ENCODE measurements at regions not wholly inside any gene's neighbourhood (a gene's known extent, or its start where the extent isn't known, plus 50 kb on each side); places are given as distances from the start of the nearest gene placed in this dataset.
"Not testable (repeated sequence)": the region's sequence is repeated elsewhere in the genome, so short reads cannot be mapped to it uniquely, and the experiment has no call there.

DNA sequence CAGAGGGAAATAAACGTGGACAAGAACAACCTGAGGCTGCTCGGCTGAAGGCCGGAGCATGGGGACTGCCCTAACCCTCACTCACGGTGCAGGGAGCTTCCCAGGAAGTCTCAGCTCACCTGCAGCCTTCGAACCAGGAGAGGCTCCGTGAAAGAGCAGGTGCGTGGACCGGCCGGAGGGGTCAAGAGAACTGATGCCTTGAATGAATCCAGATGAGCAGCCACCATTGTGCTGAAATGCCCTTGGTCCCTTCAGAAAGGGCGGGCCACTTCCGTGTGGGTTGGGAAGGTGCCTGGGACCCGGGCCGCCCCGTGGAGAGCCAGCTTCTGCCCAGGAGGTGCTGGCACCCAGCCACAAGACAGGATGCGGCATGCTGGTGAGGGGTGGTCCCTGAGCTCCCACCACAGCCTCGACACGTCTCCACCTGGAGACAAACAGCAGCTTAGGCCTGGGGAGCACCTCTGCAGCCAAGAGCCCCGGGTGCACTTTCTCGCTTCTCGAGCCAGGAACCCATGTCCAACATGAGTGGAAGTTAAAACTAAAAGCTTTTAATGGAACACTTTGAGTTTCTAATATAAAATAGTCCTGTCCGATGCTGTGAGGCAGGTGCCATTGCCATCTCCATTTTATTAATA is 83.5 kb downstream of the TTLL2 start:
- intact Hi-C loops (cut with micrococcal nuclease) = no loop called here

GRCh38 chr6:167409079-167409478 is 84.2 kb downstream of the TTLL2 start:
- intact Hi-C loops (cut with micrococcal nuclease) = no loop called here

DNA sequence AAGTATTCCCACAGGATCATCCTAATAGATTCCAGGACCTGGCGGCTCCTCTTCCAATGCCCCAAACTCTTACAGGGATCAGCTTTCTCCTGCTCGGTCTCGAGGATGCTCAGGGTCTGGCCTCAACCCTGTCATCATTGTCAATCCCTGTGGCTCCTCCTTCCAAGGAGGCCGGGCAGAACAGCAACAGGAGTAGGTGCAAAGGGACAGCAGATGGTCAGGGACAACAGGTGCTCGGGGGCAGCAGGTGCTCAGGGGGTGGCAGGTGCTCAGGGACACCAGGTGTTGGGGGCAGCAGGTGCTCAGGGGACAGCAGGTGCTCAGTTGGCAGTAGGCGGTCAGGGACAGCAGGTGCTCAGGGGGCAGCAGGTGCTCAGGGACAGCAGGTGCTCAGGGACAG is 84.8 kb downstream of the TTLL2 start:
- intact Hi-C loops (cut with micrococcal nuclease) = no loop called here

DNA sequence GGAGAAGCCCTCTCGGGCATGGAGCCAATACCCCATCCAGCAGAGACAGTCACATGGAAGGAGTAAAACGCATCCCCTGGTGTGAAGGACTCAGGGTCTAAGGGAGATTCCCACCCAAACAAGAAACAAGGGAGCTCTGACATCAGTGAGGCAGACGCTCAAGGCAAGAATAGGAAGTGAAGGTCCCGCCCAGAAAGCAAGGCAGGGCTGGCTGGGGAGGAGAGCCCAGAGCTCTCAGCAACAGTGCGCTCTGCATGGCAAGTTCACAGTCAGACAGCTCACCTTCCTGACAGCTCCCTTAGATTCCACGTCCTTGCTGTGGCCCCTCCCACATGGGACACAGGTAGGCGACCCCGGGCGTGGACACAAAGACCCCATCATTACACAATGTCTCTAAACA is 85.6 kb downstream of the TTLL2 start:
- intact Hi-C loops (cut with micrococcal nuclease) = no loop called here

DNA sequence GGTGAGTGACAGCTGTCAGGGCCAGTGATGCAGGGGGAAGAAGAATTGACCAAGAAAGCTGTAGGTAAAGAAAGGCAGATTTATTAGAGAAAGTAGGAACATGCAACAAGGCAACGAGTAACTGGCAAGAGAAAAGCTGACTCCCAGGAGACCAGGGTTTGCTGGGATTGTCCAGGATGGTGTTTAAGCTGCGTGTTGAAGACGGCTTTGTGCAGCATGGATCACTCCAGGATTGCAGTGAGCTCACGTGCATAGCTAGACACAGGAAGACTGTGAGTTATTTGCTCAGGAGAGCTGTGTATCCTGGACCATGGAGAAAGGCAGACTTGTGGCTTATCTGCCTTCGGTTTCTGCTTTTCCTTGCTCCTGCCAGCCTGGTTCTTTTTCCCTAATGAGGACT is 87.6 kb downstream of the TTLL2 start:
- intact Hi-C loops (cut with micrococcal nuclease) = no loop called here

GRCh38 chr6:167415441-167415961 is 90.6 kb downstream of the TTLL2 start:
- intact Hi-C loops (cut with micrococcal nuclease) = no loop called here

DNA sequence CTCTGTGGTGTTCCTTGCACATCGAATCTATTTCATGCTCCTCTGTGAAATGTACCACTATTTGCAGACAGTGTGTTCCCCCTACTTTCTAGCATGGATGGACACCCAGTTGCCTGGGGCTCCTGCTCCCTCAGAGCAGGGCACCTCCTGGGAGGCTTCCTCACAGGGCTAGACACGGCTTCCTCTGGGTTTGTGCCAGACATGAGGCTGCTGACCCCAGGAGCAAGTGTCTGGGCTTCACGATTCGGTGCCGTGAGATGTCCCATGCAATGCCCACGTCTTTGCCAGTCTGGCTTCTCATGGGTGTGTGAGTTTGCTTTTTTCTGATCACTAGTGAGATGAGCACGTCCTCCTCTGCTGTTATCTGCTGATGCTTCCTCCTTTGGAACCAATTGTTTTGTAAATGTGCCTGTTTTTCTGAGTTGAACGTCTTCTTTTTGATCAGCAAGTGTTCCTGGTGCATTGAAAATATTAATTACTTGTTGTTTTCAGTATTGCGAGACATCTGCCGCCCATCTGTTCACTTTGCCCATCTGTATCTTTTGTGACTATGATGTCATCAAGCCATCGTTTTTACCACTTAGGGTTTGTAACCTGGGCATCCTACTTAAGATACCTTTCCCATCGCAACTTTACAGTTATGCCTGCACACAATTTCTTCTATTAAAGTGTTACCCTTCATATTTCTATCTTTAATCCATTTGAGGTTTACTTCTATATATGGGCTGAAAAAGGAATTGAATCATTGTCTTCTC is 92.0 kb downstream of the TTLL2 start:
- intact Hi-C loops (cut with micrococcal nuclease) = no loop called here

DNA sequence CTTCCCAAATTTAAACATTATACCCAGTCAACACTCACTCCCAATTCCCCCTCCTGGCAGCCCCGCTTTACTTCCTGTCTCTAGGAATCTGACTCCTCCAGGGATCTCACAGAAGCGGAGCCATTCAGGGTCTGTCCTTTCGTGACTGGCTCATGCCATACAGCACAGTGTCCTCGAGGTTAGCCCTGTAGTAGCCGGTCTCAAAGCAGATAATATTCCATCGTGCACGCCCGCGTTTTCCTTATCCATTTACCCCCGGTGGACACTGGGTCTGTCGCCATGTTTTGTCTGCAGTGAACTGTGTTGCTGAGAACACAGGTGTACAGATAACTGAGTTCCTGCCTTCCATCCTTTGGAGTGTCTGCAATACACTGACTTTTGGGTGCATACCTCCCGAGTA is 95.3 kb downstream of the TTLL2 start:
- intact Hi-C loops (cut with micrococcal nuclease) = no loop called here

DNA sequence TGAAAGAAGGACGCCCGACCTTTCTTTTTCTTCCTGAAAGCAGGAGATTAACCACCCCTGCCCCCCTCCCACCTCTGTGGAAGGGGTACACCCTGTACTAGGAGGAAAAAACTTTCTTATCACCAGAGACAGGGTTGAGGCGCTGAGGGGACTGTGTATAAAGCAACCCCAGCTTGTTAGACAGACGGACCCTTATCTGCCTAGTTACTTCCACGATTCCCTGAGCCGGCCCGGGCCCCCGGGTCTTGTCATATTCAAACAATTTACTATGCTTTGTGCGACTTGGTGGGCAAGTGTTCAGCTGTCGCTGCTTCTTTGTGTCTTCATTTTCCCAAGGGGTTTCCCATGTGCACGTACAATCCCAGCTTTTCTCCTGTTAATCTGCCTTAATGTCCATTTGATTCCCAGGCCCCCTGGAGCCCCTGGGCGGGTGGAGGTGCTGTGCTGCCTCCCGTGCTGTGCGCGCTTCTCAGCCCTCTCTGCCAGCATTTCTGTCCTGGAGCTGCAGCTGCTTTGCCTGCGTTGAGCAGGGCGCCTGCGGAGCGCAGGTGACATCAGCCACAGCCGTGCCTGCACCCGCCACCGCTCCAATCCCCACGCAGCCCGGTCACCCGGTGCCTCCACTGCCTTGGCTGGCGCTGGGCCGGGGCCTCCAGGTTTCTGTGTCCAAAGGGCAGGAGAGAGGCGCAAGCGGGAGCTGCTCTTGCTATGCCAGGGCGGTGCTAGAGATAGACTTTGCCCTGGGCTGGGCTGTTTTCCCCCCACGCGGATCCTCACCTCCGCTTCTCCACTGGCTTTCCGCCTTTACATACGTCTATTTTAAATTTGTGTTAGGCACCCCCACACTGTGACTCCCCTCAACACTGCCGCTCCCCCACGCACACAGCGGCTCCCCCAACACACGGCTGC is 96.2 kb downstream of the TTLL2 start:
- intact Hi-C loops (cut with micrococcal nuclease) = no loop called here

GRCh38 chr6:167421944-167422343 is 97.1 kb downstream of the TTLL2 start:
- intact Hi-C loops (cut with micrococcal nuclease) = not testable (repeated sequence)

GRCh38 chr6:167422934-167423333 is 98.0 kb downstream of the TTLL2 start:
- intact Hi-C loops (cut with micrococcal nuclease) = no loop called here

DNA sequence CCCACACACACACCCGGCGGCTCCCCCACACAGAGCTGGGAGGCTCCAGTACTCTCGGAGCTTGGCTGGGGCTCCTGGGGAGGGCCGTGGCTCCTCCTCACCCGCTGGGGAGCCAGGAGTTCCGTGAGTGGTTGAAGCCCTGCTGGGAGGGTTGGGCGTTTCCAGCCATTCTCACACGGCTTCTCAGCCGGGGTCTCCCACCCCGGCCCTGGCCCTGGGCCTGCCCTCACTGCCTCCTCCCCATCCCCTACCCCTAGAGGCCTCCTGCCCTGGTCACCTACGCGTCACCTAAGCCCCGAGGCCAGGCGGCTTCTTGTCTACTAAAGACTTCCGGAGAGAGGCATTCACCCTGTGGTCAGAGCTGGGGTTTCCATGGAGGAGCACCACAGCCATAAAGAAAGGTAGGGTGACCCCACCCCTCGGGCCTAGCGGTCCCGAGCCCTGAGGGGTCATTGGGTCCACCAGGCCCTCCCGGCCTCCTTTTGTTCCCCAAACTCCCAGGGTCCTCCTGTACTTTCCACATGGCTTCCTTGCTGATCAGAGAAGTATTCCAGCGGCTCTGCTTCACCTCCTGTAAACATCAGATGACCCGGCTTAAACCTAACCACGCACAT is 99.3 kb downstream of the TTLL2 start:
- intact Hi-C loops (cut with micrococcal nuclease) = no loop called here

DNA sequence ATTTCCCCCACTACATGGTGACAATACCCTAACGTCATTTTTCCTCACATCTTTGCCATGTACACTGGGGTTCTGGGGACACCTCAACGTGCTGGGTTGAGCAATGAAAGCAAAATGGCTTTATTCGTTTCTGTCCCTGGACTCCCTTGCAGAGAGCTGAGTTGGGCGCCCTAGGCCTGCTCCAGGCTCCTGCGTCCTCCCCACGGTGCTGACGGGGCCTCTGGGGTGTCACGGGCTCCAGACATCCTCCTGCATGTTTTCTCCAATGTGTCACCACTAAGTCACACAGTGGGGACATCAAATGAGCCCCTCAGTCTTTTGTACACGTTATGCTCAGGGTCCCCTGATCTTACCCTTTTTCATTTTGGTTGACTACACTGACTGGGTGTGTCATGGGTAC is 99.8 kb downstream of the TTLL2 start:
- intact Hi-C loops (cut with micrococcal nuclease) = no loop called here

DNA sequence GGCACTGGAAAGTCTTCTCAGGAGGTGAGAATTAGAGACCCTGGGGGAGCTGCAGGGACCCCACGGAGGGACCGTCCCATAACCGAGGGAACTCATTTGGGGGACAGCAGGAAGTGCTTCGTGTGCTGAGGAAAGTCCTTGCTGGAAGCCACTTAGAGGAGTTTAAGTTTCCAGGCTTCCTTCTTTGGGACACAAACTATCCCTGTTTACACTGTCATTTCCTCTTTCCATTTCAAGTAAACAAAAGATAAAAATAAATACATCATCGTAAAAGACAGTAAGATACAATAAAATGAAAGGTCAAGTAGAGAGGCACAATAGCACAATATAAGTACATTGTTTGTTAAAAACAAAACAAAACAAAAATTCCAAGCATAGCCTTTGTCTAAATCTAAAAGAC is 101.2 kb downstream of the TTLL2 start:
- intact Hi-C loops (cut with micrococcal nuclease) = no loop called here

GRCh38 chr6:167426651-167427050 is 101.8 kb downstream of the TTLL2 start:
- intact Hi-C loops (cut with micrococcal nuclease) = no loop called here

DNA sequence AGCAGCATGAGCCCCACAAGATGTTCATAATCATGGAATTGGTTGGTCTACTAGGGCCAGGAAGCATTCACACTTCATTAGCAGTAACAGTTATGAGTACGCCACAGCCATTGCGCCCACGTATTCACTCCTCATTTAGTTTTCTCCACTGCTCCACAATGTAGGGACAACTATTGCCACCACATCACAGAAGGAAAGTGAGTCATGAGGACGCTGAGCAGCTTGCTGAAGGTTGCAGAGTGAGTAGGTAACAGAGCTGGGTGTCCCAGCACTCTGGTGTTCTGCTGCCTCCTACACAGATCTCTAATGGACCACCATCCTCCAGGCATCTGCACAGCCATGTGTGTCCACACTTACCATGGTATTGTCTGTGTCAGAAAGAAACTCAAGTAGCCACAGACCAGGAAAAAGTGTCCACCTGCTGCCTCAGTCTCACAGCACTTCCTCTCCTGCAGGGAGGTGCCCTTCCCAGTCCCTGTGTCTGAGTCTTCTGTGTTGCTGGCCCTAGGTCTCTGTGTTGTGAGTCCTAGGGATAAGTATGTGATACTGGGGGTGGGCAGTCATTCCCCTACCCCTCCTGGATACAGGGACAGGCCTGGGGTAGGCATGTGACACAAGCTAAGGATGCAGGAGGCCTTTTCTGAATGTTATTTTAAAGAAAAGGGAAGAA is 103.9 kb downstream of the TTLL2 start:
- intact Hi-C loops (cut with micrococcal nuclease) = no loop called here

DNA sequence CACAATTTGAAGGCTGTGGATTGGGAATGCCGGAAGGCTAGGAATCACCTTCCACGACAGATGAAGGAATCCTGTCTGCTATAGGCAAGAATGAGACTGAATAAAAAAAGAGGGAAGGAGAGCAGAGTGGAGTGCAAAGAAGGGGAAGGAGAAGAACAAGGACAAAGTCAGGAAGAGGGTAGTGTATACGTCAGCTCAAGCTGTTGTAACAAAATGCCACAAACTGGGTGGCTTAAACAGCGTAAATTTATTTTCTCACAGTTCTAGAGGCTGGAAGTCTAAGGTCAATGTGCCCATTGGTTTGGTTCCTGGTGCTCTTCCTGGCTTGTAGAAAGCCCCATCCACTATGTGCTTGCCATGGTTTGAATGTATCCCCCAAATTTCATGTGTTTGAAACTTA is 104.5 kb downstream of the TTLL2 start:
- intact Hi-C loops (cut with micrococcal nuclease) = no loop called here

- intact Hi-C loops (cut with micrococcal nuclease) = no loop called here
These were observed 110.4 kb downstream of the TTLL2 start for GRCh38 chr6:167435209-167435728.

DNA sequence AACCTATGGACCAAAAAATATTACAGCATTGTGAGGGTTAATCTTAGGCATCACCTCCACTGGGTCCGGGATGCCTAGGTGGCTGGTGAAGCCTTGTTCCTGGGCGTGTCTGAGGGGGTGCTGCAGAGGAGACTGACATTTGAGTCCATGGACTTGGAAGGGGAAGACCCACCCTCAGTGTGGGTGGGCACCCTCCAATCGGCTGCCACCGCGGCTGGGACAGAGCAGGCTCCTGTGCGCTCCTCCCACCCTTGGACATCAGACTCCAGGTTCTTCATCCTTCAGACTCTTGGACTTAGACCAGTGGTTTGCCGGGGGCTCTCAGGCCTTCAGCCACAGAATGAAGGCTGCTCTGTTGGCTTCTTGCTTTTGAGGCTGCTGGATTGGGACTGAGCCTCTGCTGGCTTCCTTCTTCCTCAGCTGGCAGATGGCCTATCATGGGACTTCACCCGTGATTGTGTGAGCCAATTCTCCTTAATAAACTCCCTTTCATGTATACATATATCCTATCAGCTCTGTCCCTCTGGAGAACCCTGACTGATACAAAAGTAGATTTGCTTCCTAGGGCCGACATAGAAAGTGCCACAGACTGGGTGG is 113.1 kb downstream of the TTLL2 start:
- intact Hi-C loops (cut with micrococcal nuclease) = no loop called here

- intact Hi-C loops (cut with micrococcal nuclease) = no loop called here
These were observed 116.9 kb downstream of the TTLL2 start for GRCh38 chr6:167441715-167442206.
